Inflammatory macrophage treated with lipopolysaccharide for 1 hour (primary cell): ENCODE measurements at regions not wholly inside any gene's neighbourhood (a gene's known extent, or its start where the extent isn't known, plus 50 kb on each side); places are given as distances from the start of the nearest gene placed in this dataset.

Experiments used
- DNase-seq, 2 donors: peaks; one replicate each; pipeline ENCODE4 v3.0.0-alpha.2; 2020 to 2022

DNA sequence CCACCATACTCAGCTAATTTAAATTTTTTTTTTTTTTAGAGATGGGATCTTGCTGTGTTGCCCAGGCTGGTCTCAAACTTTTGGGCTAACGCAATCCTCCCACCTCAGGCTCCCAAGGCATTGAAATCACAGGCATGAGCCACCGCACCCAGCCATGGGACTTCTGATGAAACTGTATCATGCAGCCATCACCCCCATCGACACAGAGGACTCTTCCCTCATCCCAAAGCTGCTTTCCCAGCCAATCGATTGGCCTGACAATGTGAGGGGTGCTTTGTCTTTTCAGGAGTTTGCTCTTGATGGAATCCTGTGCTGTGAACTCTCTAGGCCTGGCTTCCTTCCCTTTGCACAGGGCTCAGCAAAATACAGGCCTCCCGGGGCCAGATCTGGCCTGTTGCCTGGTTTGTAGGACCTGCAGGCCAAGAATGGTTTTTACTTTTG lies 59.6 kb upstream of the NCOR2 start:
- peak; percentile 20 to 60 for DNase-seq

DNA sequence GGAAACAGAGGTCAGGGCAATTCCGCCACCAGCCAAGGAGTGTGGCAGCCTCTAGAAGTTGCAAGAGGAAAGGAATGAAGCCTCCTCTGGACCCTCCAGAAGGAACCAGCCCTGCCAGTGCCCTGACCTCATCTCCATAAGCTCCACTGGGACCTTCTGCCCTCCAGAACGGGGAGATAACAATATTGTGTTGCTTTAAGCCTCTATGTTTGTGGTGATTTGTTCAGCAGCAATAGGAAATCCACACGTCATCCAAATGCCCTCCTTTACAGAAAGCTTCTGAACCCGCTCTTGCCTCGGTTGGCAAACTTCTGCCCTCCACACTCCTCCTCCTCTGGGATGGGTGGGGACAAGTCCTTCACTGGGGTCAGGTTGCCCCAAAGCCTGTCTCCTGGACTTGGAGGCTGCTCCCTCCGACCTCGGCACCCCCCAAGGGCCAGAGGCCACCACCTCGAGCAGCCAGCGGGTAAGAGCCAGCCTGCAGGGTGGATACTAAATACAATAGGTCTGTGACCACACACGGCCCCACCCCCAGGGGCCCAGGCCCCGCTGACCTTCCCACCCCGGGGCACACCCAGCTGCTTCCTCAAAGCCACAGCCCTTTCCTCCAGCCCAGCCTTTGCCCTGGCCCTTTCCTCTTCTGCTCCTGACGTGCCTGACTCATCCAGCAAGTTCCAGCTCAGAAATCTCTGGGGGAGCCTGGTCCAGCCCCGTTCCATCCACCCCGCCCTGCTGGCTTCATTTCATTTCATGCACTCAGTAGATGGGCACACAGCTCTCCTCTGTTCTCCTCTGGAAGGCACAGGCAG lies 58.7 kb upstream of the NCOR2 start:
- DNase-seq: peak; percentile 84 to 86

DNA sequence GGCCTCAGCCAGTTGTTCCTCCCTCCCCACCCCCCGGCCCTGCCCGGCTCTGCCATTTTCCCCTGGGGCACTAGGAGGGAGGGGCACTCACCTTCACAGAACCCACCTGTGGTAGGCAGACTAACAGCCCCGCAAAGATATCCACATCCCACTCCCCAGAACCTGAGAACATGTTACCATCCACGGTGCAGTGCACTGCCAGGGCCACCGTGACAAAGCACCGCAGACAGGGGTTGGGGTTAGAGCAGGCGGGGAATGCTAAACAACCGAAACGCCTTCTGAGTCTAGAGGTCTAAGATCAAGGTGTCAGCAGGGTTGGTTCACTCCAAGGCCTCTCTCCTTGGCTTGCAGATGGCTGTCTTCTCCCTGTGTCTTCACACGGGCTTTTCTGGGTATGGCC lies 57.4 kb upstream of the NCOR2 start:
- no peak for DNase-seq

DNA sequence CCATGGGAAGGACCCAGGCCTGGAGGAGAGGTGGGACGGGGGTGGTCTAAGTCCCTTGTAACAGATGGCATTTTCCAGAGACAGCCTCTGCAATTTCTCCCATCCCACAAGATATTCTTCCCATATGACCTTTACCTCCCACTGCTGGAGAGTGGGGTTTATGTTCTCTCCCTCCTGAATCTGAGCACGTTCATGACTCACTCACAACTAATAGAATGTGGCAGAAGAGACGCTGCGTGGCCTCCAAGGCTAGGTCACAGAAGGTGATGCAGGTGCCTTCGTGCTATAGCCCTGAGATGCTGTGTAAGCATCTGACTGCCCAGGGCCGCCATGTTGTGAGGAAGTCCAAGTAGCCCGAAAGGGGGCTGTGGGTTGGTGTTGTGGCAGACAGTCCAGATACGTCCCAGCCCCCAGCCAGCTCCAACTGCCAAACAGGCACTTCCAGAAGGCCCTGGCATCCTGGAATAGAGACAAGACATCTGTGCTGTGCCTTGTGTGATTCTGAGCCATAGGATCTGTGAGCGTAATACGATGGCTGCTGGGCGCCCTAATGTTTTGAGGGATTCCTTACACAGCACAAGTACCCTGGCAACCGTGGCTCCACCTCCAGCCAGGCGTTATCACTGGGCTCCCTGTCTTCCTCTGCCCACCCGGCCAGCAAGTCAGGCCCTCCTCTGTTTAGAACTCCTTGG lies 56.1 kb upstream of the NCOR2 start:
- no peak for DNase-seq

DNA sequence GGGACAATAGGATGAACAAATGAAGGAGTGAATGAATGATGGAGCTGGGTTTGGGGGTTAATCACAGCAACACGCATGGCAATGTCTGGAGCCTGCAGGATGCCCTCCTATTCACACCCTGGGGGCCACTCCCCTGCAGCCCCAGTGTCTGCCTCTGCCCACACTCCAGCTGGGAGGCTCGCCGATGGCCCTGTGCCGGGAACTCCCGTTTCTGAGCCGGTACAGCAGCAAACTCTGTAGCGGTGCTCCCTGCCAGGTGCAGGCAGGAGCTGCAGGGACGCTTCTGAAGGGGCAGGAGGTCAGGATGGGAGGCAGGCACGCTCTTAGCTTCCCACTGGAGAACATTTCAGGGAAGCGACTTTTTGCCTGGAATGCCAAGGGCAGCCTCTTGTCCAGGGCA lies 55.4 kb upstream of the NCOR2 start:
- DNase-seq: no peak

DNA sequence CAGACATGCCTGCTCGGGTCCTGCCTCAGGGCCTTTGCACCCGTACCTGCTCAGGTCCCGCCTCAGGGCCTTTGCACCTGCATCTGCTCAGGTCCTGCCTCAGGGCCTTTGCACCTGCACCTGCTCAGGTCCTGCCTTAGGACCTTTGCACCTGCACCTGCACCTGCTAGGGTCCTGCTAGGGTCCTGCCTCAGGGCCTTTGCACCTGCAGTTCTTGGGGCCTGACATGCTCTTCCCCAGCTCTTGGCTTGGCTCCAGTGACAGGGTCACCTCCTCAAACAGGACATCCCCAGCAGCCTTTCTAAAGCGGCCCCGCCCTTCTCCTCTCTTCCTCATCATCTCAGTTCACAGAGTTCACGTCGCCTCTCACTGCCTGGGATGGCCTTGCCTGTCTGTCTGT lies 54.9 kb upstream of the NCOR2 start:
- DNase-seq: peak in 1 of 2 donors; percentile 64

DNA sequence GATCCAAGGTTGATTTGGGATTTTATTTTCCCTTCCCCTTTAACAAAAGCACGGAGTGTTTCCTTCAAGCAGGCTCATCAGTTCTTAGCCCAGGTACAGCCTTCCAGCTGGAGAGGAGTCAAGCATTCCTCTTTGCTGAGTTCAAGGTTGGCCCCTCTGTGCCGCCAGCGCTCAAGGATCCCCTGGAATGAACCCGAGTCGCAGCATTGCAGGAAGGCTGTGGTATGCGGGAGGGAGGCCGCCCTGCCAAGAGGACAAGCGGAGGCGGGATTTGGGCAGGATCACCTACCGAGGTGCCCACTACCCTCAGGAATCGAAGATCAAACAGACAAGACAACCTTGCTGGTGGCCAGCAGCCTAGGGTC lies 53.9 kb upstream of the NCOR2 start:
- DNase-seq: no peak

DNA sequence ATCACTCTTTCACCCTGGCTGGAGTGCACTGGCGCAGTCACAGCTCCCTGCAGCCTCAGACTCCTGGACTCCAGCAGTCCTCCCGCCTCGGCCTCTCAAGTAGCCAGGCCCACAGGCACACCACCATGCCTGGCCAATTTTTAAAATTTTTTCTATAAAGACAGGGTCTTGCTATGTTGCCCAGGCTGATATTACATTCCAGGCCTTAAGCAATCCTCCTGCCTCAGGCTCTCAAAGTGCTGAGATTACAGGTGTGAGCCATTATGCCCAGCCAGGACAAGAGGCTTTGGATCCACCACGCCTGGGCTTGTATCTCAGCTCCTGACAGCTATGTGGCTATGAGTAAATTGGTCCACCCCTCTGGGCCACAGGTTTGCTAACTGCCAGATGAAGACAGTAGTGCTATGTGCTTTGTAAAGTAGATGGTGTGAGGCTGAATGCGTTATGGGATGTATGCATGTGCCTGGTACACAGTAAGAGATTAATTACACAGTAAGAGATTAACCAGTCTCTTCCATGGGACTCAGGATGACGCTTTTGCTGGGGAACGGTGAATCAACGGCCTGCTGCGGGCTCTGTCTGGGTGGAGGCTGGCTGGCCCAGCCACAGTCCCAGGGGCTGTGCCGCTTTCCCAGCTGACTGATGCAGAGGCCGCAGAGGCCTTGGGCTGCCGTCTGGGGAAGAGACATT lies 53.3 kb upstream of the NCOR2 start:
- DNase-seq: no peak

DNA sequence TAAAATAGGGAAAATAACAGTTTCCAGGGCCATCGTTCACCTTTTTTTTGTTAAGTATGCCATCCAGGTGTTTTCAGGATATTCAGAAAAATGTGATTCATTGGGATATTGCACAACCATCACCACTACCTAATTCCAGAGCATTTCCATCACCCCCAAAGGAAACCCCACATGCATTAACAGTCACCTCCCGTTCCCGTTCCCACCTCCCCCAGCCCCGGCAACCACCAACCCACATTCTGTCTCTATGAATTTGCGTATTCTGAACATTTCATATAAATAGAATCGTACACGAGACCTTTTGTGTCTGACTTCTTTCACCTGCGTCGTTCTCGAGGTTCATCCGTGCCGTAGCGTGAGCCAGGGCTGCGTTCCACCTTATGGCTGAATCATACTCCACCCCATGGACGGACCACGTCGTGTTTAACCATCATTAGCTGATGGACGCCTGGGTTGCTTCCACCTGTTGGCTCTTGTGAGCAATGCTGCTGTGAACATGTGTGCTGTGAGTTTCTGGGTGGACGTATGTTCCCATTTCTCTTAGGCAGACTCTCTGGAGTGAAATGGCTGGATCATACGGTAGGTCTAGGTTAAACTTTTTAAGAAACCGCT lies 51.0 kb upstream of the NCOR2 start:
- no peak for DNase-seq

DNA sequence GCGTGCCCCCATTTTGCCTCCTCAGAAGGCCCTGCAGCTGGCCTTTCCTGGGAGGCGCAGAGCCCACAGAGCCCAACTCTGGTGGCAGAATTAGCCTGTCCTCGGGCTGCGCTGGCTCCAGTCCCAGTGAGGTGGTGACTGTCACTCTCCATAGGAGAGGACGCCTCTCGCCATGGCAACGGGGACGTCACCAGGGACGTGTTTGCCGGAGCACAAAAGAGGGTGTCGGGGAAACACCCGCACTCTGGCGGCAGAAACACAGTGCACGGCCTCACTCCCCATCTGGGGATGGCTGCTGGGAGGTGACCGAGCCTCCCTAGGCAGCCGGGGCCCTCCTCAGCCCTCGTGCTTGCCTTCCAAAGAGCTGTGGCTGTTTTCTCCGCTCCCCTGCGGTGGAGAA lies 50.2 kb upstream of the NCOR2 start:
- no peak for DNase-seq
